Natural killer cell (primary cell): ENCODE measurements at regions not wholly inside any gene's neighbourhood (a gene's known extent, or its start where the extent isn't known, plus 50 kb on each side); places are given as distances from the start of the nearest gene placed in this dataset.

Experiments
- ATAC-seq, 3 donors: fragments of 150-1000 bp in 2 of 3; fragments of 200-7000 bp in 1 of 3; cut with Tn5 transposase; 1 replicate in 1 of 3; 2 replicates in 2 of 3; pipeline ENCODE4 v1.10.0; 2021; ENCODE audit warnings: mild to moderate bottlenecking in 2 of 3, moderate library complexity in 2 of 3
- DNase-seq, 2 donors: peaks; one replicate each; pipeline versions ENCODE4 v3.0.0 to v3.0.0-alpha.2; 2013 to 2021; ENCODE audit warnings: mixed read lengths in 1 of 2
- H3K27ac ChIP-seq: one replicate; pipeline ENCODE4 v1.5.1; 2013; ENCODE audit warnings: mild to moderate bottlenecking, low read length
- H3K27me3 ChIP-seq: one replicate; pipeline ENCODE4 v1.6.1; 2013; ENCODE audit warnings: low read length; ENCODE audit not compliant: control insufficient read depth, insufficient read depth
- H3K36me3 ChIP-seq: one replicate; pipeline ENCODE4 v1.6.1; 2013; ENCODE audit warnings: low read length; ENCODE audit not compliant: control insufficient read depth, insufficient read depth
- H3K4me1 ChIP-seq: one replicate; pipeline ENCODE4 v1.6.1; 2013; ENCODE audit warnings: low read length; ENCODE audit not compliant: control insufficient read depth, insufficient read depth
- H3K4me3 ChIP-seq: one replicate; pipeline ENCODE4 v1.5.1; 2013; ENCODE audit warnings: low read length
- H3K9me3 ChIP-seq: one replicate; pipeline ENCODE4 v1.6.1; 2013; ENCODE audit warnings: low read length; ENCODE audit not compliant: control insufficient read depth, insufficient read depth
- H3K27ac Mint-ChIP-seq, 2 donors: one replicate each; pipeline ENCODE4 v1.8.0; 2022; ENCODE audit warnings: mild to moderate bottlenecking in 2 of 2, mixed read lengths in 2 of 2, moderate library complexity in 1 of 2
- H3K27me3 Mint-ChIP-seq, 2 donors: one replicate each; pipeline ENCODE4 v1.8.0; 2022; ENCODE audit warnings: low read depth in 2 of 2, mixed read lengths in 2 of 2
- H3K36me3 Mint-ChIP-seq: one replicate; pipeline ENCODE4 v1.8.0; 2022; ENCODE audit warnings: mixed read lengths
- H3K4me1 Mint-ChIP-seq, 2 donors: one replicate each; pipeline ENCODE4 v1.8.0; 2022; ENCODE audit warnings: mixed read lengths in 2 of 2
- H3K4me3 Mint-ChIP-seq: one replicate; pipeline ENCODE4 v1.8.0; 2022; ENCODE audit warnings: mild to moderate bottlenecking, moderate library complexity, mixed read lengths
- H3K9me3 Mint-ChIP-seq, 2 donors: one replicate each; pipeline ENCODE4 v1.8.0; 2022; ENCODE audit warnings: mixed read lengths in 2 of 2
- CTCF ChIP-seq: fragments of 200-600 bp; IDR thresholded peaks from one replicate; pipeline ENCODE4 v1.8.0; 2022; ENCODE audit warnings: antibody characterized with exemption
- WGBS: methylation state at CpG from one replicate; pipeline ENCODE4 v1.1.7; 2013; ENCODE audit warnings: missing lambda C conversion rate; ENCODE audit not compliant: insufficient coverage; 5-methylcytosine and 5-hydroxymethylcytosine counted together
- intact Hi-C: fragments of 100-400 bp; cut with micrococcal nuclease; formaldehyde crosslinking; loops from one replicate; pipeline ENCODE4 v1.14.2; 2022

- no peak for TF ChIP-seq CTCF
- 97% methylated on average over 5 of the region's 7 CpGs for WGBS
- Mint-ChIP-seq H3K4me1 (peaks cover 14 to 24% of the 10 kb centered on the region in 2 donors), H3K27me3 (no peaks in the 10 kb centered on the region), H3K36me3 (peaks cover 25% of the 10 kb centered on the region), H3K4me3 (no peak overlapping the region), H3K9me3 (peaks cover 0 to 3% of the 10 kb centered on the region in 2 donors), H3K27ac (no peak overlapping the region)
- ATAC-seq (no peak), DNase-seq (no peak)
- Histone ChIP-seq H3K36me3 (peaks cover 63% of the 10 kb centered on the region), H3K4me1 (no peaks in the 10 kb centered on the region), H3K27ac (no peak overlapping the region), H3K27me3 (no peaks in the 10 kb centered on the region), H3K9me3 (no peaks in the 10 kb centered on the region), H3K4me3 (no peak overlapping the region)
- intact Hi-C loops = no loop called here
These were observed 512.9 kb downstream of the UTRN start for GRCh38 chr6:144797881-144798589.

- TF ChIP-seq CTCF = no peak
- H3K4me1 ChIP-seq = no peaks in the 10 kb centered on the region
- Mint-ChIP-seq H3K36me3 (peaks cover 15% of the 10 kb centered on the region), H3K4me1 (peaks cover 34 to 42% of the 10 kb centered on the region in 2 donors), H3K9me3 (no peaks in the 10 kb centered on the region), H3K4me3 (no peak overlapping the region), H3K27me3 (no peaks in the 10 kb centered on the region), H3K27ac (peak overlapping the region; percentile 59 to 60)
- DNase-seq = no peak
- no peak overlapping the region for H3K4me3 ChIP-seq
- H3K27ac ChIP-seq = no peak overlapping the region
- intact Hi-C loops = no loop called here
- H3K27me3 ChIP-seq = no peaks in the 10 kb centered on the region
- H3K9me3 ChIP-seq = no peaks in the 10 kb centered on the region
- peaks cover 37% of the 10 kb centered on the region for H3K36me3 ChIP-seq
- ATAC-seq = no peak
These were observed 519.2 kb downstream of the UTRN start for GRCh38 chr6:144804246-144804790.

GRCh38 chr6:144805049-144805448, 519.9 kb downstream of the UTRN start:
- H3K27ac Mint-ChIP-seq = peak overlapping the region; percentile 59 to 60
- no peak for ATAC-seq
- H3K4me3 Mint-ChIP-seq = no peak overlapping the region

More at GRCh38 chr6:144805049-144805448, 519.9 kb downstream of the UTRN start:
- intact Hi-C loops = no loop called here
- Histone ChIP-seq H3K36me3 (peaks cover 34% of the 10 kb centered on the region), H3K4me3 (no peak overlapping the region), H3K4me1 (no peaks in the 10 kb centered on the region), H3K27ac (no peak overlapping the region), H3K9me3 (no peaks in the 10 kb centered on the region), H3K27me3 (no peaks in the 10 kb centered on the region)
- no peaks in the 10 kb centered on the region for H3K27me3 Mint-ChIP-seq
- WGBS = 100% methylated on average over 1 of the region's 1 CpG
- no peaks in the 10 kb centered on the region for H3K9me3 Mint-ChIP-seq
- peaks cover 34 to 44% of the 10 kb centered on the region in 2 donors for H3K4me1 Mint-ChIP-seq
- H3K36me3 Mint-ChIP-seq = peaks cover 15% of the 10 kb centered on the region
- no peak for DNase-seq
- no peak for TF ChIP-seq CTCF
